ENCODE measurements at regions not wholly inside any gene's neighbourhood (a gene's known extent, or its start where the extent isn't known, plus 50 kb on each side); places are given as distances from the start of the nearest gene placed in this dataset.

- POLR2A ChIA-PET, result no interaction called here
- DNase-seq (ENCODE audit: extremely low spot score), result no peak
- TF ChIP-seq ARNT (IDR thresholded peaks at IDR 0.05), result no peak
- TF ChIP-seq FOXM1 (IDR thresholded peaks at IDR 0.05; ENCODE audit: borderline replicate concordance), result no peak
- no peak for TF ChIP-seq PKNOX1 (IDR thresholded peaks at IDR 0.05)
- no peak for TF ChIP-seq CTBP1 (IDR thresholded peaks at IDR 0.05; ENCODE audit: borderline replicate concordance)
- TF ChIP-seq LEF1 (IDR thresholded peaks at IDR 0.05; ENCODE audit: borderline replicate concordance), result no peak
- TF ChIP-seq SUZ12 (IDR thresholded peaks at IDR 0.05), result no peak
- TF ChIP-seq FOXK2 (IDR thresholded peaks at IDR 0.05), result no peak
- no peak for TF ChIP-seq TARDBP (IDR thresholded peaks at IDR 0.05)
- no peak for TF ChIP-seq ZNF384 (IDR thresholded peaks at IDR 0.05)
- TF ChIP-seq SP1 (IDR thresholded peaks at IDR 0.05), result no peak
- no peak for TF ChIP-seq NFRKB (IDR thresholded peaks at IDR 0.05)
- TF ChIP-seq BHLHE40 (IDR thresholded peaks at IDR 0.05; ENCODE audit: borderline replicate concordance), result no peak
- TF ChIP-seq L3MBTL2 (conservative IDR thresholded peaks at IDR 0.05), result no peak
- no peak for TF ChIP-seq HDGF (IDR thresholded peaks at IDR 0.05; ENCODE audit: borderline replicate concordance)
- TF ChIP-seq ELF4 (IDR thresholded peaks at IDR 0.05), result no peak
- CTCF ChIA-PET, result no interaction called here
Measured at GRCh38 chr11:103661185-103661584, 375.3 kb upstream of the DDI1 start.

- ChIA-PET CTCF (no interaction called here), POLR2A (no interaction called here)
- no peak for TF ChIP-seq PKNOX1 (IDR thresholded peaks at IDR 0.05)
- TF ChIP-seq FOXM1 (IDR thresholded peaks at IDR 0.05; ENCODE audit: borderline replicate concordance), result no peak
- no peak for TF ChIP-seq ZNF384 (IDR thresholded peaks at IDR 0.05)
- no peak for TF ChIP-seq BHLHE40 (IDR thresholded peaks at IDR 0.05; ENCODE audit: borderline replicate concordance)
- TF ChIP-seq L3MBTL2 (conservative IDR thresholded peaks at IDR 0.05), result no peak
- no peak for TF ChIP-seq FOXK2 (IDR thresholded peaks at IDR 0.05)
- no peak for TF ChIP-seq LEF1 (IDR thresholded peaks at IDR 0.05; ENCODE audit: borderline replicate concordance)
- TF ChIP-seq TARDBP (IDR thresholded peaks at IDR 0.05), result no peak
- TF ChIP-seq NFRKB (IDR thresholded peaks at IDR 0.05), result no peak
- no peak for TF ChIP-seq ARNT (IDR thresholded peaks at IDR 0.05)
- TF ChIP-seq FOXA1 (IDR thresholded peaks at IDR 0.05), result no peak
- no peak for TF ChIP-seq CTBP1 (IDR thresholded peaks at IDR 0.05; ENCODE audit: borderline replicate concordance)
- TF ChIP-seq SUZ12 (IDR thresholded peaks at IDR 0.05), result no peak
- TF ChIP-seq SP1 (IDR thresholded peaks at IDR 0.05), result no peak
- DNase-seq (ENCODE audit: extremely low spot score), result no peak
Measured at GRCh38 chr11:103661991-103662390, 374.4 kb upstream of the DDI1 start.

GRCh38 chr11:103662880-103663279 is 373.6 kb upstream of the DDI1 start:
- TF ChIP-seq PKNOX1 (IDR thresholded peaks at IDR 0.05) (no peak), ELF4 (IDR thresholded peaks at IDR 0.05) (no peak)
- POLR2A ChIA-PET, result no interaction called here
- no peak for DNase-seq (ENCODE audit: extremely low spot score)
- CTCF ChIA-PET, result no interaction called here

GRCh38 chr11:103668859-103669258 is 367.6 kb upstream of the DDI1 start:
- no peak for TF ChIP-seq SP1 (IDR thresholded peaks at IDR 0.05)
- no peak for TF ChIP-seq CTBP1 (IDR thresholded peaks at IDR 0.05; ENCODE audit: borderline replicate concordance)
- TF ChIP-seq HDGF (IDR thresholded peaks at IDR 0.05; ENCODE audit: borderline replicate concordance), result no peak
- TF ChIP-seq FOXA1 (IDR thresholded peaks at IDR 0.05), result no peak
- no peak for TF ChIP-seq FOXK2 (IDR thresholded peaks at IDR 0.05)
- TF ChIP-seq PKNOX1 (IDR thresholded peaks at IDR 0.05), result no peak
- TF ChIP-seq BHLHE40 (IDR thresholded peaks at IDR 0.05; ENCODE audit: borderline replicate concordance), result no peak
- TF ChIP-seq ARNT (IDR thresholded peaks at IDR 0.05), result no peak
- no peak for TF ChIP-seq ZNF384 (IDR thresholded peaks at IDR 0.05)
- no peak for TF ChIP-seq TARDBP (IDR thresholded peaks at IDR 0.05)
- TF ChIP-seq L3MBTL2 (conservative IDR thresholded peaks at IDR 0.05), result no peak
- no peak for TF ChIP-seq FOXM1 (IDR thresholded peaks at IDR 0.05; ENCODE audit: borderline replicate concordance)
- TF ChIP-seq SUZ12 (IDR thresholded peaks at IDR 0.05), result no peak
- ChIA-PET CTCF (no interaction called here), POLR2A (no interaction called here)
- no peak for DNase-seq (ENCODE audit: extremely low spot score)

GRCh38 chr11:103671143-103671651 is 365.2 kb upstream of the DDI1 start:
- ChIA-PET POLR2A (no interaction called here), CTCF (interaction anchor here (0.6 kb wide), 1 partner anchor 190 kb away, joined by 3 read pairs; no protein-coding TSS in a partner anchor)
- peak; percentile 10 for DNase-seq (ENCODE audit: extremely low spot score)
- TF ChIP-seq ELF4 (IDR thresholded peaks at IDR 0.05), result no peak
- TF ChIP-seq HDGF (IDR thresholded peaks at IDR 0.05; ENCODE audit: borderline replicate concordance), result no peak
- no peak for TF ChIP-seq FOXA1 (IDR thresholded peaks at IDR 0.05)
- no peak for TF ChIP-seq L3MBTL2 (conservative IDR thresholded peaks at IDR 0.05)
- TF ChIP-seq NFRKB (IDR thresholded peaks at IDR 0.05), result no peak
- no peak for TF ChIP-seq ARNT (IDR thresholded peaks at IDR 0.05)
- no peak for TF ChIP-seq PKNOX1 (IDR thresholded peaks at IDR 0.05)
- no peak for TF ChIP-seq LEF1 (IDR thresholded peaks at IDR 0.05; ENCODE audit: borderline replicate concordance)
- TF ChIP-seq FOXK2 (IDR thresholded peaks at IDR 0.05), result no peak
- TF ChIP-seq CTBP1 (IDR thresholded peaks at IDR 0.05; ENCODE audit: borderline replicate concordance), result no peak
- no peak for TF ChIP-seq SUZ12 (IDR thresholded peaks at IDR 0.05)
- TF ChIP-seq ZNF384 (IDR thresholded peaks at IDR 0.05), result no peak
- TF ChIP-seq FOXM1 (IDR thresholded peaks at IDR 0.05; ENCODE audit: borderline replicate concordance), result no peak
- no peak for TF ChIP-seq TARDBP (IDR thresholded peaks at IDR 0.05)
- TF ChIP-seq SP1 (IDR thresholded peaks at IDR 0.05), result no peak
- TF ChIP-seq BHLHE40 (IDR thresholded peaks at IDR 0.05; ENCODE audit: borderline replicate concordance), result no peak
